AG09309 (cell line): ENCODE measurements at regions not wholly inside any gene's neighbourhood (a gene's known extent, or its start where the extent isn't known, plus 50 kb on each side); places are given as distances from the start of the nearest gene placed in this dataset.
"Not testable (repeated sequence)": the region's sequence is repeated elsewhere in the genome, so short reads cannot be mapped to it uniquely, and the experiment has no call there.

Source experiments
- DNase-seq: peaks from one replicate; pipeline ENCODE4 v3.0.0-alpha.2; 2010; ENCODE audit warnings: low read depth
- H3K4me3 ChIP-seq: 2 replicates; pipeline ENCODE4 v1.5.1; 2011; ENCODE audit warnings: mild to moderate bottlenecking, low read depth, low read length, moderate library complexity; ENCODE audit not compliant: control insufficient read depth
- TF ChIP-seq, protein P1 (sequence below): IDR thresholded peaks from 2 replicates; pipeline ENCODE4 v1.5.1; 2011; ENCODE audit warnings: mild to moderate bottlenecking, low read depth, low read length, inconsistent platforms; ENCODE audit not compliant: insufficient read depth, control insufficient read depth; ENCODE audit errors: missing control alignments

DNA sequence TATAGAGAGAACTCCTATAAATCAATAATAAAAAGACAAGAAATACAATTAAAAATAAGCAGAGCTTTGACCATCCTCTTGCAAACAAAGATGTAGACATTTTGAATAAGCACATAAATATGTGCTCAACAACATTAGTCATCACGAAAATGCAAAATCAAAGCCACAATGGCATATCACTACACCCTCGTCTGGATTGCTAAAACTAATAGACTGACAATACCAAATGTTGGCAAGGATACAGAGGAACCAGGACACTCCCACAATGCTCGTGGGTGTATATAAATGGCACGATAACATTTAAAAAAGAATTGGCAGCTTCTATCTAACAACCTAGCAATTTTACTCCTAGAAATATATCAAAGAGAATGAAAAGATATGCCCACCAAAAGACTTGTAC, 530.8 kb downstream of the HAPSTR1 start:
- TF ChIP-seq, protein P1, sequence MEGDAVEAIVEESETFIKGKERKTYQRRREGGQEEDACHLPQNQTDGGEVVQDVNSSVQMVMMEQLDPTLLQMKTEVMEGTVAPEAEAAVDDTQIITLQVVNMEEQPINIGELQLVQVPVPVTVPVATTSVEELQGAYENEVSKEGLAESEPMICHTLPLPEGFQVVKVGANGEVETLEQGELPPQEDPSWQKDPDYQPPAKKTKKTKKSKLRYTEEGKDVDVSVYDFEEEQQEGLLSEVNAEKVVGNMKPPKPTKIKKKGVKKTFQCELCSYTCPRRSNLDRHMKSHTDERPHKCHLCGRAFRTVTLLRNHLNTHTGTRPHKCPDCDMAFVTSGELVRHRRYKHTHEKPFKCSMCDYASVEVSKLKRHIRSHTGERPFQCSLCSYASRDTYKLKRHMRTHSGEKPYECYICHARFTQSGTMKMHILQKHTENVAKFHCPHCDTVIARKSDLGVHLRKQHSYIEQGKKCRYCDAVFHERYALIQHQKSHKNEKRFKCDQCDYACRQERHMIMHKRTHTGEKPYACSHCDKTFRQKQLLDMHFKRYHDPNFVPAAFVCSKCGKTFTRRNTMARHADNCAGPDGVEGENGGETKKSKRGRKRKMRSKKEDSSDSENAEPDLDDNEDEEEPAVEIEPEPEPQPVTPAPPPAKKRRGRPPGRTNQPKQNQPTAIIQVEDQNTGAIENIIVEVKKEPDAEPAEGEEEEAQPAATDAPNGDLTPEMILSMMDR = no peak
- DNase-seq = no peak
- no peak overlapping the region for H3K4me3 ChIP-seq

DNA sequence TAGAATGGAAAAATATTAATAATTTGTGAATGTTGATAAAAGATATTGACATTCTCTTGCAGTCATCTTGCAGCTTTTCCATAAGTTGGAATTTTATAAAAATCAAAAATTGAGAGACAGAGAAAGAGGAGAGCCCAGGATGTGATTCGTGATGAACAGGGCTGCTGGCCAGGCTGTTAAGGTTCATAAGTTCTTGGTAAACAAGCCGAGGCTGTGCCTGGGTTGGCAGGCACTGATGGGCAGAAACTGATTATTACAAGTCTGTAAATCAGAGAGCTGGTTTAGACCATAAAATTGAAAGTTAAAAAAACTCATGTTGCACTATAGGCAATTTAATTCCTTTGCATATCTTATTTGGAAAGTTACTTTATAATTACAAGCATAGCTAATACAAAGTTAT, 533.7 kb downstream of the HAPSTR1 start:
- no peak for DNase-seq
- TF ChIP-seq, protein P1 = no peak
- no peak overlapping the region for H3K4me3 ChIP-seq

DNA sequence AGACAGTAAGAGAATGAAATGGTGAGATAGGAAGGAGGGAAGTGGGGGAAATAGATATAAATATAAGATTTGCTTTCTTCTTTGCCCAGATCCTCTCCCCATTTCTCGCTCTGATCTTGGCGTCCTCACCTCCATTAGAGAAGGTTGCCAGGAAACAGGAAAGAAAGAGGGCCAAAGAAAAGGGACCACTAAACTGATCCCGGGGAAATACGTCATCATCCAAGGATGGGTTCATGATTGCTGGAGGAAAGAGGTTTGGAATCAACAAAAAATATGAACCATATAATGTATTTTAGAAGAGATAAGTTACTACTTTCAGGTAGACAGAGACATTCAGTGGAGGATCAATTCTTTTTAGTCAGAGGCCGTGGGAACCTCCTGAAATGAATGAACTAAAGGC, 536.0 kb downstream of the HAPSTR1 start:
- TF ChIP-seq, protein P1 = no peak
- no peak for DNase-seq
- H3K4me3 ChIP-seq = no peak overlapping the region

DNA sequence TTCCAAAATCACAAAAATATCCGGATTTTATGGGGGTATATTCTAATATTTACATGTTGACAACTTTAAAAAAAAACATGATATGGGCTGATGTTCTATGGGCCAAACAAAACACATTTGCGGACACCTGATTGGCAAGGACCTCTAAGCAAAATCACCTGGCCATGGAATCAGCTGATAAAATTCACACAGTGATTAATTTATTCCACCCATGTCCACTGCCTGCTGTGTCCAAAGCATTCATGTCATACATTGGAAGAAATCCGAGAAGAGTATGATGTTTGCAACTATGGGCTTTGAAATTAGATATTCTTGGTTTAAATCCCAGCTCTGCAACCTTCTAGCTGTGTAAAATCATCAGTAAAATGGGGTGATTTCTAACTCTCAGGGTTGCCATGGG, 538.7 kb downstream of the HAPSTR1 start:
- TF ChIP-seq, protein P1 = no peak
- H3K4me3 ChIP-seq = no peak overlapping the region
- DNase-seq = no peak

DNA sequence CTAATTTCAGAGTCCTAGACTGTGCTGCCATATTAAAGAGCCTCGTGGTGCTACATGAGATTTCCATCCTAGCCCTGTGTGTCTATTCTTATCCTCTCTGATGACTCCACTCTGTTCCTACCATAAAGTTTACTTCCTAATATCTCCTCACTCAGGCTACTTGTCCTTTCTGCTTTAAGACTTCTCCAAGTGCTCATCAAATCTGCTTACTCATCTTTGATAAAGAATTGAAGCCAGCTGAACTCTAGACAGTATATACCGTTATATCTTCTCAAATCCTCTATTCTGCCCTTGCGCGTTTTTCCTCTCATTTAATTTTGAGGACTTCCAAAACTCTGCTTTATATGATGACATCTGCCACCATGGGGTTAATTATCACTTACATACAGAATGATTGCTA, 539.5 kb downstream of the HAPSTR1 start:
- H3K4me3 ChIP-seq = no peak overlapping the region
- TF ChIP-seq, protein P1 = no peak
- DNase-seq = no peak

DNA sequence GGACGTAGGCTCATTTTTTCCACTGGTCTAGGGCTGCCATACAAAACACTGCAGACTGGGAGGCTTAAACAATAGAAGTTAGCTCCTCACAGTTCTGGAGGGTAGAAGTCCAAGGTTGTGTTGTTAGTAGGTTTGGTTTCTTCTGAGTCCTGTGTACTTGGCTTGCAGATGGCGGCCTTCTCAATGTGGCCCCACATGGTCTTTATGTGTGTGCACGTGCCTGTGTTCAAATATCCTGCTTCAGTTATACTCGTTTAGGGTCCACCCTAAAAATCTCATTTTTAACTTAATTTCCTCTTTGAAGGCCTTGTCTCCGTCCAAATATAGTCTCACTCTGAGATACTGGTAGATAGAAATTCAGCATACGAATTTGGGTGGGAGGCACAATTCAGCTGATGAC, 542.4 kb downstream of the HAPSTR1 start:
- TF ChIP-seq, protein P1 = no peak
- DNase-seq = no peak
- no peak overlapping the region for H3K4me3 ChIP-seq

DNA sequence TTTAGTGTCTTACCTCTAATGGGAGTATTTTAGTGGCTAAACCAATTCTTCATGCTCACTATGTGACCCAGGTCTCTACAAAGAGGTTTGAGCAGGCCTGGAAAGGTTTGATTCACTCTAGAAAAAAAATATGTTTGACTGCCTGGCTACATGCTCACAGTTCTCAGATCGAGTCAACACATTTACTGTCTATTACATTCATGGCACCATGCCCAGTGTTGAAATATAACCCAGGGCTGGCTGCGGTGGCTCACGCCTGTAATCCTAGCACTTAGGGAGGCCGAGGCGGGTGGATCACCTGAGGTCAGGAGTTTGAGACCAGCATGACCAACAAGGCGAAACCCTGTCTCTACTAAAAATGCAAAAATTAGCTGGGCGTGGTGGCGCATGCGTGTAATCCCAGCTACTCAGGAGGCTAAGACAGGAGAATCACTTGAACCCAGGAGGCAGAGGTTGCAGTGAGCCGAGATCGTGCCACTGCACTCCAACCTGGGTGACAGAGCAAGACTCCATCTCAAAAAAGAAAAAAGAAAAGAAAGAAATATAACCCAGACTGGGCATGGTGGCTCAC, 543.8 kb downstream of the HAPSTR1 start:
- not testable (repeated sequence) for DNase-seq, H3K4me3 ChIP-seq
